ENCODE measurements at regions not wholly inside any gene's neighbourhood (a gene's known extent, or its start where the extent isn't known, plus 50 kb on each side); places are given as distances from the start of the nearest gene placed in this dataset.

DNA sequence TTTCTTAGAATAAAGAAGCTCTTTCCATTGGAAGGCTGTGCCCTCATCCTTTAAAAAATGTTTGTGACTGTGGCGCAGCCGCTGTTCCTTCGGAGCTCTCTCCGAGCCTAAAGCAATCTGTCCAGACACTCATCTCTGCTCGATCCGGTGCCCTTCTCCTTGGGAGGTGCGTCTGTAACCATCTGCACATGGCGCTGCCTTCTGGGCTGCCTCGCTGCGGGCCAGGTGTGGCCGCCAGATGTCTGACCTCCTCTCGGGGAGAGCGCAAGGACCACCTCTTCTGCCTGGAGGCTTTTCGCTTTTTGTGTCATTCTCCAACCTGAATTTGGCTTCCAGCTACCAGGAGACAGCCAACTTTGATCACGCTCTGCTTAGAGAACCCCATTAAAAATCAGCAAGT, 153.4 kb upstream of the PTCH1 start:
- Mint-ChIP-seq H3K27me3 (peaks cover 25% of the 10 kb centered on the region), H3K27ac (no peak overlapping the region), H3K4me1 (no peaks in the 10 kb centered on the region), H3K9me3 (ENCODE audit: insufficient read depth) (no peaks in the 10 kb centered on the region), H3K4me3 (no peak overlapping the region)
- ChIA-PET CTCF (no interaction called here), POLR2A (no interaction called here)
- no peaks in the 10 kb centered on the region for H3K4me1 ChIP-seq (ENCODE audit: control insufficient read depth in 2 of 2, insufficient read depth in 2 of 2, low read length in 2 of 2)
- H3K36me3 ChIP-seq (replicated peaks in 1 of 2; ENCODE audit: control extremely low read depth in 1 of 2, control insufficient read depth in 1 of 2, extremely low read depth in 1 of 2, insufficient read depth in 2 of 2, low read length in 1 of 2) = no peaks in the 10 kb centered on the region
- intact Hi-C loops (cut with micrococcal nuclease) = no loop called here
- peaks cover 0 to 4% (median 0%) of the 10 kb centered on the region in 3 donors for H3K9me3 ChIP-seq (ENCODE audit: control extremely low read depth in 1 of 3, control insufficient read depth in 2 of 3, insufficient read depth in 1 of 3, low read length in 2 of 3)
- ATAC-seq (ENCODE audit: low read depth) = no peak
- H3K9ac ChIP-seq (ENCODE audit: low read length) = no peak overlapping the region
- H2AFZ ChIP-seq (ENCODE audit: insufficient read depth, low read depth, low read length, poor library complexity, severe bottlenecking) = no peak overlapping the region
- DNase-seq = no peak
- no peaks in the 10 kb centered on the region for H3K27me3 ChIP-seq (replicated peaks in 1 of 4; ENCODE audit: control extremely low read depth in 1 of 4, control insufficient read depth in 3 of 4, insufficient read depth in 4 of 4, low read length in 3 of 4)
- WGBS (ENCODE audit: insufficient coverage) = 94% methylated on average over 14 of the region's 15 CpGs
- TF ChIP-seq, protein P1, sequence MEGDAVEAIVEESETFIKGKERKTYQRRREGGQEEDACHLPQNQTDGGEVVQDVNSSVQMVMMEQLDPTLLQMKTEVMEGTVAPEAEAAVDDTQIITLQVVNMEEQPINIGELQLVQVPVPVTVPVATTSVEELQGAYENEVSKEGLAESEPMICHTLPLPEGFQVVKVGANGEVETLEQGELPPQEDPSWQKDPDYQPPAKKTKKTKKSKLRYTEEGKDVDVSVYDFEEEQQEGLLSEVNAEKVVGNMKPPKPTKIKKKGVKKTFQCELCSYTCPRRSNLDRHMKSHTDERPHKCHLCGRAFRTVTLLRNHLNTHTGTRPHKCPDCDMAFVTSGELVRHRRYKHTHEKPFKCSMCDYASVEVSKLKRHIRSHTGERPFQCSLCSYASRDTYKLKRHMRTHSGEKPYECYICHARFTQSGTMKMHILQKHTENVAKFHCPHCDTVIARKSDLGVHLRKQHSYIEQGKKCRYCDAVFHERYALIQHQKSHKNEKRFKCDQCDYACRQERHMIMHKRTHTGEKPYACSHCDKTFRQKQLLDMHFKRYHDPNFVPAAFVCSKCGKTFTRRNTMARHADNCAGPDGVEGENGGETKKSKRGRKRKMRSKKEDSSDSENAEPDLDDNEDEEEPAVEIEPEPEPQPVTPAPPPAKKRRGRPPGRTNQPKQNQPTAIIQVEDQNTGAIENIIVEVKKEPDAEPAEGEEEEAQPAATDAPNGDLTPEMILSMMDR (IDR thresholded peaks at IDR 0.05) = no peak
- TF ChIP-seq EZH2 (IDR thresholded peaks at IDR 0.05; ENCODE audit: borderline replicate concordance, insufficient read depth, low read depth, low read length, poor library complexity, severe bottlenecking) = no peak
- H3K79me2 ChIP-seq (ENCODE audit: control insufficient read depth, insufficient read depth, low read length) = no peaks in the 10 kb centered on the region
- no peaks in the 10 kb centered on the region for H4K20me1 ChIP-seq (ENCODE audit: control insufficient read depth, insufficient read depth, low read length, poor library complexity, severe bottlenecking)
- H3K27ac ChIP-seq (ENCODE audit: low read length in 2 of 2) = no peak overlapping the region
- no peak overlapping the region for H3K4me2 ChIP-seq (replicated peaks; ENCODE audit: low read depth, low read length, poor library complexity, severe bottlenecking)
- H3K4me3 ChIP-seq (ENCODE audit: control extremely low read depth in 1 of 5, extremely low read depth in 1 of 5, insufficient read depth in 1 of 5, low read depth in 2 of 5, low read length in 4 of 5) = no peak overlapping the region

DNA sequence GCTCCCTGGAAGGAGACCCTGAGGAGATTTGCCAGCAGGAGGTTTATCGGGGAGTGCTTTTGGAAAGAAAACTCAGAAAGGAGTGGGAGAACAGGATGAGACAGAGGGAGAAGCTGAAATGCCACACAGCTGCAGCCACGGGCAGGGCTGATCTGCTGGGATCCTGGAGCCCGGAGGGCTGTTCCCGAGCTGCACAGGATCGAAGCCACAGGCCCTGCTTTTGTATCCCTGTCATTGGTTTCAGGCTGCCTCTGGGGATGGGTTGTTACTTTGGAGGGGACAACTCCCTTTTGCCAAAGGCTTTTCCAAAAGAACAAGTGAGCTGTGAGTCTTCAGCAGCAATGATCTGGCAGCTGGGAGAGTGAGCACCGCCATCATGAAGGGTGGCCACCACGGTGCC, 152.5 kb upstream of the PTCH1 start:
- Histone ChIP-seq H2AFZ (ENCODE audit: insufficient read depth, low read depth, low read length, poor library complexity, severe bottlenecking) (no peak overlapping the region), H3K4me2 (replicated peaks; ENCODE audit: low read depth, low read length, poor library complexity, severe bottlenecking) (no peak overlapping the region), H3K36me3 (replicated peaks in 1 of 2; ENCODE audit: control extremely low read depth in 1 of 2, control insufficient read depth in 1 of 2, extremely low read depth in 1 of 2, insufficient read depth in 2 of 2, low read length in 1 of 2) (no peaks in the 10 kb centered on the region), H3K9ac (ENCODE audit: low read length) (no peak overlapping the region), H3K9me3 (ENCODE audit: control extremely low read depth in 1 of 3, control insufficient read depth in 2 of 3, insufficient read depth in 1 of 3, low read length in 2 of 3) (peaks cover 0 to 8% (median 0%) of the 10 kb centered on the region in 3 donors), H3K4me1 (ENCODE audit: control insufficient read depth in 2 of 2, insufficient read depth in 2 of 2, low read length in 2 of 2) (no peaks in the 10 kb centered on the region), H3K4me3 (ENCODE audit: control extremely low read depth in 1 of 5, extremely low read depth in 1 of 5, insufficient read depth in 1 of 5, low read depth in 2 of 5, low read length in 4 of 5) (no peak overlapping the region), H3K79me2 (ENCODE audit: control insufficient read depth, insufficient read depth, low read length) (no peaks in the 10 kb centered on the region), H3K27me3 (replicated peaks in 1 of 4; ENCODE audit: control extremely low read depth in 1 of 4, control insufficient read depth in 3 of 4, insufficient read depth in 4 of 4, low read length in 3 of 4) (peaks cover 0 to under 1% (median 0%) of the 10 kb centered on the region in 4 experiments), H4K20me1 (ENCODE audit: control insufficient read depth, insufficient read depth, low read length, poor library complexity, severe bottlenecking) (no peaks in the 10 kb centered on the region), H3K27ac (ENCODE audit: low read length in 2 of 2) (no peak overlapping the region)
- POLR2A ChIA-PET = no interaction called here
- DNase-seq (no peak), ATAC-seq (ENCODE audit: low read depth) (no peak)
- H3K27me3 Mint-ChIP-seq = peaks cover 25% of the 10 kb centered on the region
- H3K4me3 Mint-ChIP-seq = no peak overlapping the region
- CTCF ChIA-PET = interaction anchor here (0.8 kb wide), 1 partner anchor 9 kb away, joined by 3 read pairs; no protein-coding TSS in a partner anchor
- no peaks in the 10 kb centered on the region for H3K9me3 Mint-ChIP-seq (ENCODE audit: insufficient read depth)
- WGBS (ENCODE audit: insufficient coverage) = 90% methylated on average over 7 of the region's 7 CpGs
- TF ChIP-seq EZH2 (IDR thresholded peaks at IDR 0.05; ENCODE audit: borderline replicate concordance, insufficient read depth, low read depth, low read length, poor library complexity, severe bottlenecking) = no peak
- TF ChIP-seq, protein P1 (IDR thresholded peaks at IDR 0.05) = no peak
- H3K27ac Mint-ChIP-seq = no peak overlapping the region
- intact Hi-C loops (cut with micrococcal nuclease) = no loop called here
- H3K4me1 Mint-ChIP-seq = no peaks in the 10 kb centered on the region
